ENCODE measurements at regions not wholly inside any gene's neighbourhood (a gene's known extent, or its start where the extent isn't known, plus 50 kb on each side); places are given as distances from the start of the nearest gene placed in this dataset.

DNA sequence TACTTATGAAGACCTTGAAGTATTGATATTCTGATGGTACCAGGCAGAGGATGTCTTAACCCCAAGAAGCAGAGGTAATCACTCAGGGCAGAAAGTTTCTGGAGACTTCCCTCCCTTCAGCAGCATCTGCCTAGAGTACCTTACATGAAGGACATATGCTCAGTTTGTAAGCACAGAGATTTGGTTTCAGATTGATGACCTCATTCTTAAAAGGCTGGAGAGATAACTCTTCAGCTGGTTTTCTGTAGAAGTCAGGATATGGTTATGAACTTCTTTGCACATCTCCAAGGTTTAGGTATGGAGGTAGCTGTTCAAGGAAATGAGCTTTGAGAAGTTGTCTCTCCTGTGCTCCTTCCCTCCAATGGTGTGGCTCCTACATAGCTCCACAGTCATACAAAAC, 148.7 kb downstream of the HHIPL2 start:
- no peaks in the 10 kb centered on the region for H3K9me3 ChIP-seq
- no peaks in the 10 kb centered on the region for H3K36me3 ChIP-seq (ENCODE audit: low read depth)
- no peak overlapping the region for H3K4me3 ChIP-seq
- intact Hi-C loops (cut with DNase I, micrococcal nuclease): no loop called here
- TF ChIP-seq, protein P1, sequence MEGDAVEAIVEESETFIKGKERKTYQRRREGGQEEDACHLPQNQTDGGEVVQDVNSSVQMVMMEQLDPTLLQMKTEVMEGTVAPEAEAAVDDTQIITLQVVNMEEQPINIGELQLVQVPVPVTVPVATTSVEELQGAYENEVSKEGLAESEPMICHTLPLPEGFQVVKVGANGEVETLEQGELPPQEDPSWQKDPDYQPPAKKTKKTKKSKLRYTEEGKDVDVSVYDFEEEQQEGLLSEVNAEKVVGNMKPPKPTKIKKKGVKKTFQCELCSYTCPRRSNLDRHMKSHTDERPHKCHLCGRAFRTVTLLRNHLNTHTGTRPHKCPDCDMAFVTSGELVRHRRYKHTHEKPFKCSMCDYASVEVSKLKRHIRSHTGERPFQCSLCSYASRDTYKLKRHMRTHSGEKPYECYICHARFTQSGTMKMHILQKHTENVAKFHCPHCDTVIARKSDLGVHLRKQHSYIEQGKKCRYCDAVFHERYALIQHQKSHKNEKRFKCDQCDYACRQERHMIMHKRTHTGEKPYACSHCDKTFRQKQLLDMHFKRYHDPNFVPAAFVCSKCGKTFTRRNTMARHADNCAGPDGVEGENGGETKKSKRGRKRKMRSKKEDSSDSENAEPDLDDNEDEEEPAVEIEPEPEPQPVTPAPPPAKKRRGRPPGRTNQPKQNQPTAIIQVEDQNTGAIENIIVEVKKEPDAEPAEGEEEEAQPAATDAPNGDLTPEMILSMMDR (IDR thresholded peaks at IDR 0.05): no peak
- ATAC-seq (no peak), DNase-seq (no peak)
- H3K4me1 ChIP-seq (ENCODE audit: low read depth): no peaks in the 10 kb centered on the region

DNA sequence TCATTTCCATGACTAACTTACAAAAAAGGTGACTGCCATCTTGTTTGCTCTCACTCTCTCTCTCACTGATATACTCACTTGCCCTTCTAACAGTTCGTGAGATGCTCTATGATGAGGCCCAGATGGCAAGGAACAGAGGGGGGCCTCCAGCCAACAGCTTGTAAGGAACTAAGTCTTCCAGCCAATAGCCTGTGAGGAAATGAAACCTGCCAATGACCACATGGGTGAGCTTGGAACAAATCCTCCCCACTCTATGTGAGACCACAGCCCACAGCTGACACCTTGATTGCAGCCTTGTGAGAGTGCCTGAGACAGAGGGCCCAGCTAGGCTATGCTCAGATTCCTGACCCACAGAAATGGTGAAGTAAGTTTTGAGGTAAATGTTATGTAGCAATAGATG, 153.7 kb downstream of the HHIPL2 start:
- H3K4me3 ChIP-seq: no peak overlapping the region
- DNase-seq (no peak), ATAC-seq (no peak)
- TF ChIP-seq, protein P1 (IDR thresholded peaks at IDR 0.05): no peak
- no peaks in the 10 kb centered on the region for H3K9me3 ChIP-seq
- H3K4me1 ChIP-seq (ENCODE audit: low read depth): no peaks in the 10 kb centered on the region
- H3K36me3 ChIP-seq (ENCODE audit: low read depth): no peaks in the 10 kb centered on the region
- intact Hi-C loops (cut with DNase I, micrococcal nuclease): no loop called here

DNA sequence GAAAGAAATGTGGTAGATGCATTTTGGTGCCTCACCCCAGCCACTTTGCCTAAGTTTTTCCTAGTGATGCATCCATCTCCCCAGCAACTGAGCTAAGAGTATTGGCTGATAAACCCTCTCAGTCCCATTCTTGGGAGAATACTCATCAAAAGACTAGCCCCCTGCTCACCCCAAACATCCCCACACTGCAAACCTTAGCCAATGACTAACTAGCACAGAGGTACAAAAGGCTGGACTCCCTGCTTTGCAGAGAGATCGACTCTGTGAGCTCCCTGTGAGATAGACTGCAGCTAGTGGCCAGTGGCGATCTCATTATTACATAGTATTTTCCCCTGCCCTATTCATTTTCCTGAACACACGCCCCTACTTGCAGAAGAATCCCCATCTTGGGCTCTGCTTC, 155.3 kb downstream of the HHIPL2 start:
- TF ChIP-seq, protein P1 (IDR thresholded peaks at IDR 0.05): no peak
- intact Hi-C loops (cut with DNase I, micrococcal nuclease): no loop called here
- ATAC-seq (no peak), DNase-seq (no peak)
- H3K36me3 ChIP-seq (ENCODE audit: low read depth): no peaks in the 10 kb centered on the region
- H3K9me3 ChIP-seq: no peaks in the 10 kb centered on the region
- no peaks in the 10 kb centered on the region for H3K4me1 ChIP-seq (ENCODE audit: low read depth)
- no peak overlapping the region for H3K4me3 ChIP-seq

DNA sequence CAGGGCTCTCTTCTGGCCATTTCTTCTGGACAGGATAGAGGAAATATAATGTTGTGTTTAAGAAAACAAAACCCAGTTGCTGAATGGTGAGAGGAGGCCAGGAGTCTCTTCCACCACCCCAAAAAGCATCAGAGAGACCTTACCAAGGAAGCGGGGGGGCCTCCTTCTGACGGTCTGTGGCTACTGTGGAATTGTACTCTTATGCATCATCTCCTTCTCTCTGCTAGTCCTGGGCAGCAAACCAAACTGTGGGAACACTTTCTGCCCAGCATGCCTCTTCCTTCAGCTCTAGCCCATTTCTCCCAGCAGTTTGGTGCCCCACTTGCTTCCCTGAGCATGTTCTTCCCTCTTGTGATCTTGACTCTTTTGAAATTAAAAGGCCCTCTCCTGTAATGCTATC, 157.7 kb downstream of the HHIPL2 start:
- Histone ChIP-seq H3K4me1 (ENCODE audit: low read depth) (no peaks in the 10 kb centered on the region), H3K4me3 (no peak overlapping the region), H3K9me3 (no peaks in the 10 kb centered on the region), H3K36me3 (ENCODE audit: low read depth) (no peaks in the 10 kb centered on the region)
- ATAC-seq (no peak), DNase-seq (no peak)
- intact Hi-C loops (cut with DNase I, micrococcal nuclease): no loop called here
- TF ChIP-seq, protein P1 (IDR thresholded peaks at IDR 0.05): no peak

DNA sequence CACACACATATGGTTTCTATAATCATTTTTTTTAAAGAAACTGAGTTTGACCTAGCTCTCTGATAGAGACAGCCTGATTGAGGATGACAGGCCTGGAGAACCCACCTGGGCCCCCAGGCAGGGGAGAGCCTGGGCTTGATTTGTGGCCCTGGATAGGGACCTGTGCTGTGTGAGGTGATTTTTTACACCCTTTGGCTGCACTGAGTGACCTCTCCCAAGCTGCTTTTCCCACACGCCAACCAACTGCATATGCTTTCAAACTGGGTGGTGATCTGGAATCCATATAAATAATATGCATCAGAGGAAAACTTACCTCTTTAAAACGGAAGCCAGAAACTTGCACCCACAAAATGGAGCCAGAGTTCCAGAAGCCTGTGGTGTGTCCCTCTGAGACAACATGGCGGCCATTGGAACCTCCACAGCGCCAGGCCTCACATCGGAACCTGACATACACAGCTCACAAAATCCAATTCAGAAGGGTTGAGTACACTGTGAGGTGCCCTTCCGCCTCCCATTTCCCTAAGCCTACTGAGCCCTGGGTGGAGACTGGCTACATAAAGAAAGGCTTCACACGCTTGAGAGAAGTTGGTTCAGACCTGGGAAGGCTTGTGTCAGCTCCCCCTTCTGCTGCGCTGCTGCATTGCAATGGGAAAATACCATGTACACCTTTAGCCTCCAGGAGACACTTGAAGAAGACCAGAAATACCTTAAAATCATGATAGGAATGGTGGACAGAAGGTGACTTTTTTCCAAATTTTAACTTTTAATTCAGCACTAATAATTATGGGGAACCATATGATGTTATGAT, 160.7 kb downstream of the HHIPL2 start:
- no peak for DNase-seq
- Histone ChIP-seq H3K36me3 (ENCODE audit: low read depth) (no peaks in the 10 kb centered on the region), H3K9me3 (no peaks in the 10 kb centered on the region), H3K4me3 (no peak overlapping the region), H3K4me1 (ENCODE audit: low read depth) (no peaks in the 10 kb centered on the region)
- no peak for ATAC-seq
- TF ChIP-seq, protein P1 (IDR thresholded peaks at IDR 0.05): no peak
- intact Hi-C loops (cut with DNase I, micrococcal nuclease): no loop called here

All from mucosa of descending colon (tissue), 3 donors.